ENCODE measurements at regions not wholly inside any gene's neighbourhood (a gene's known extent, or its start where the extent isn't known, plus 50 kb on each side); places are given as distances from the start of the nearest gene placed in this dataset.

DNA sequence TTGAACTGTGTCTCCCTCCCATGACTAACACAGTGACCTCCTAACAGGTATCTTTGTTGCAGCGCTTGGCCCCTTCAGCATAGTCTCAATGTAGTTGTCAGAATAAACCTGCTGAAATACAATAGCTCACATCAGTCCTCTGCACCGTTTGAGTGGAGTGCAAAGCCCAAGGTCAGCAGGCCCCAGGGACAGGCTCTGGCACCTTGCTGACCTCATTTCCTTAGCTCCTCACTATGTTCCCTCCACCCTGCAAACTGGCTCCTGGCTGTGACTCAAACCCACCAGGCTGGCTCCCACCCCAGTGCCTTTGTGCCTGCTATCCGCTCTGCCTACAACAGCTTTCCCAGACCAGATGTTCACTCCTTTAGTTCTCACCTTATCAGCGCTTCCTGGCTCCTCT, 146.7 kb downstream of the LRATD1 start:
- TF ChIP-seq, protein P1, sequence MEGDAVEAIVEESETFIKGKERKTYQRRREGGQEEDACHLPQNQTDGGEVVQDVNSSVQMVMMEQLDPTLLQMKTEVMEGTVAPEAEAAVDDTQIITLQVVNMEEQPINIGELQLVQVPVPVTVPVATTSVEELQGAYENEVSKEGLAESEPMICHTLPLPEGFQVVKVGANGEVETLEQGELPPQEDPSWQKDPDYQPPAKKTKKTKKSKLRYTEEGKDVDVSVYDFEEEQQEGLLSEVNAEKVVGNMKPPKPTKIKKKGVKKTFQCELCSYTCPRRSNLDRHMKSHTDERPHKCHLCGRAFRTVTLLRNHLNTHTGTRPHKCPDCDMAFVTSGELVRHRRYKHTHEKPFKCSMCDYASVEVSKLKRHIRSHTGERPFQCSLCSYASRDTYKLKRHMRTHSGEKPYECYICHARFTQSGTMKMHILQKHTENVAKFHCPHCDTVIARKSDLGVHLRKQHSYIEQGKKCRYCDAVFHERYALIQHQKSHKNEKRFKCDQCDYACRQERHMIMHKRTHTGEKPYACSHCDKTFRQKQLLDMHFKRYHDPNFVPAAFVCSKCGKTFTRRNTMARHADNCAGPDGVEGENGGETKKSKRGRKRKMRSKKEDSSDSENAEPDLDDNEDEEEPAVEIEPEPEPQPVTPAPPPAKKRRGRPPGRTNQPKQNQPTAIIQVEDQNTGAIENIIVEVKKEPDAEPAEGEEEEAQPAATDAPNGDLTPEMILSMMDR (IDR thresholded peaks at IDR 0.05): no peak
- TF ChIP-seq POLR2AphosphoS5 (IDR thresholded peaks at IDR 0.05; ENCODE audit: low read depth, low read length) (no peak), TCF7L2 (IDR thresholded peaks at IDR 0.05; ENCODE audit: low read depth, low read length) (no peak)
- TF ChIP-seq, protein P2, sequence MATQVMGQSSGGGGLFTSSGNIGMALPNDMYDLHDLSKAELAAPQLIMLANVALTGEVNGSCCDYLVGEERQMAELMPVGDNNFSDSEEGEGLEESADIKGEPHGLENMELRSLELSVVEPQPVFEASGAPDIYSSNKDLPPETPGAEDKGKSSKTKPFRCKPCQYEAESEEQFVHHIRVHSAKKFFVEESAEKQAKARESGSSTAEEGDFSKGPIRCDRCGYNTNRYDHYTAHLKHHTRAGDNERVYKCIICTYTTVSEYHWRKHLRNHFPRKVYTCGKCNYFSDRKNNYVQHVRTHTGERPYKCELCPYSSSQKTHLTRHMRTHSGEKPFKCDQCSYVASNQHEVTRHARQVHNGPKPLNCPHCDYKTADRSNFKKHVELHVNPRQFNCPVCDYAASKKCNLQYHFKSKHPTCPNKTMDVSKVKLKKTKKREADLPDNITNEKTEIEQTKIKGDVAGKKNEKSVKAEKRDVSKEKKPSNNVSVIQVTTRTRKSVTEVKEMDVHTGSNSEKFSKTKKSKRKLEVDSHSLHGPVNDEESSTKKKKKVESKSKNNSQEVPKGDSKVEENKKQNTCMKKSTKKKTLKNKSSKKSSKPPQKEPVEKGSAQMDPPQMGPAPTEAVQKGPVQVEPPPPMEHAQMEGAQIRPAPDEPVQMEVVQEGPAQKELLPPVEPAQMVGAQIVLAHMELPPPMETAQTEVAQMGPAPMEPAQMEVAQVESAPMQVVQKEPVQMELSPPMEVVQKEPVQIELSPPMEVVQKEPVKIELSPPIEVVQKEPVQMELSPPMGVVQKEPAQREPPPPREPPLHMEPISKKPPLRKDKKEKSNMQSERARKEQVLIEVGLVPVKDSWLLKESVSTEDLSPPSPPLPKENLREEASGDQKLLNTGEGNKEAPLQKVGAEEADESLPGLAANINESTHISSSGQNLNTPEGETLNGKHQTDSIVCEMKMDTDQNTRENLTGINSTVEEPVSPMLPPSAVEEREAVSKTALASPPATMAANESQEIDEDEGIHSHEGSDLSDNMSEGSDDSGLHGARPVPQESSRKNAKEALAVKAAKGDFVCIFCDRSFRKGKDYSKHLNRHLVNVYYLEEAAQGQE (IDR thresholded peaks at IDR 0.05; ENCODE audit: insufficient read depth in 1 of 2, low read depth in 2 of 2, low read length in 1 of 2): no peak

Data from Panc1 (cell line).